Fibroblast of pulmonary artery (primary cell): ENCODE measurements at regions not wholly inside any gene's neighbourhood (a gene's known extent, or its start where the extent isn't known, plus 50 kb on each side); places are given as distances from the start of the nearest gene placed in this dataset.

ENCODE experiments used
- DNase-seq: peaks from one replicate; pipeline ENCODE4 v3.0.0-alpha.2; 2010; ENCODE audit warnings: low read depth
- H3K4me3 ChIP-seq: replicated peaks from 2 replicates; pipeline ENCODE4 v1.5.1; 2011; ENCODE audit warnings: low read depth, mild to moderate bottlenecking, control low read depth, low read length, moderate library complexity
- CTCF ChIP-seq: IDR thresholded peaks from 2 replicates; pipeline ENCODE4 v1.5.1; 2011; ENCODE audit warnings: mild to moderate bottlenecking, control low read depth, low read length, inconsistent platforms; ENCODE audit errors: missing control alignments

- TF ChIP-seq CTCF = no peak
- H3K4me3 ChIP-seq = no peak overlapping the region
- no peak for DNase-seq
These were observed 80.4 kb upstream of the GRB10 start for GRCh38 chr7:50863053-50863452.

- no peak for DNase-seq
- no peak overlapping the region for H3K4me3 ChIP-seq
- TF ChIP-seq CTCF = no peak
These were observed 79.6 kb upstream of the GRB10 start for GRCh38 chr7:50862302-50862701.

- DNase-seq = no peak
- no peak for TF ChIP-seq CTCF
- no peak overlapping the region for H3K4me3 ChIP-seq
These were observed 77.9 kb upstream of the GRB10 start for GRCh38 chr7:50860598-50860997.

GRCh38 chr7:50860174-50860573 is 77.5 kb upstream of the GRB10 start:
- no peak overlapping the region for H3K4me3 ChIP-seq
- no peak for DNase-seq
- no peak for TF ChIP-seq CTCF

GRCh38 chr7:50858528-50859245 is 76.0 kb upstream of the GRB10 start:
- TF ChIP-seq CTCF = no peak
- DNase-seq = no peak
- no peak overlapping the region for H3K4me3 ChIP-seq

- no peak for TF ChIP-seq CTCF
- no peak for DNase-seq
- H3K4me3 ChIP-seq = no peak overlapping the region
These were observed 75.3 kb upstream of the GRB10 start for GRCh38 chr7:50857804-50858489.
